Erythroblast (primary cell): ENCODE measurements at regions not wholly inside any gene's neighbourhood (a gene's known extent, or its start where the extent isn't known, plus 50 kb on each side); places are given as distances from the start of the nearest gene placed in this dataset.

Source experiments
- GATA1 ChIP-seq: IDR thresholded peaks from 2 replicates; pipeline ENCODE4 v1.6.1; 2011; ENCODE audit warnings: low read depth, mild to moderate bottlenecking, control low read depth, low read length, moderate library complexity
- POLR2A ChIP-seq: IDR thresholded peaks from 2 replicates; pipeline ENCODE4 v1.6.1; 2011; ENCODE audit warnings: mild to moderate bottlenecking, low read length

DNA sequence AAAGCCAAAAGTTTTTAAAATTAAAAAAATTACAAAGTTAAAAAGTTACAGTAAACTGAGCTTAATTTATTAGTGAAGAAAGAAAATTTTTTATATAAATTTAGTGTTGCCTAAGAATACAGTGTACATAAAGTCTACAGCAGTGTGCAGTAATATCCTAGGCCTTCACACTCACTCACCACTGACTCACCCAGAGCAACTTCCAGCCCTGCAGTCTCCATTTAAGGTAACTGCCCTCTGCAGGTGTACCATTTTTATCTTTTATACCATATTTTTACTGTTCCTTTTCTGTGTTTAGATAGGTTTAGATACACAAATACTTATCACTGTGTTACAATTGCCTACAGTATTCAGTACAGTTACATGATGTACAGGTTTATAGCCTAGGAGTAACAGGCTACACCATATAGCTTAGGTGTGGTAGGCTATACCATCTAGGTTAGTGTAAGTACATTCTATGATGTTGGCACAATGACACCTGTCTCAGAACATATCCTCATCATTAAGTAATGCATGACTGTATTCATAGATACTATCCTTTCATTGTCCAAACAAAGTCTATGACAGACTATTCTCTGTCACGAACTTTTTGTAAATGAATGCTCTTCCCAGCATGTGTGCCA, 78.6 kb upstream of the PBX1 start:
- TF ChIP-seq POLR2A, result no peak
- TF ChIP-seq GATA1, result no peak
